Brain microvascular endothelial cell (primary cell): ENCODE measurements at regions not wholly inside any gene's neighbourhood (a gene's known extent, or its start where the extent isn't known, plus 50 kb on each side); places are given as distances from the start of the nearest gene placed in this dataset.

Experiments used
- DNase-seq: peaks from one replicate; pipeline ENCODE4 v3.0.0-alpha.2; 2020
- H3K27ac ChIP-seq: fragments of 250-450 bp; sonication (Bioruptor Pico); 2 replicates; pipeline ENCODE4 v1.5.1; 2020; ENCODE audit warnings: mild to moderate bottlenecking, moderate library complexity
- H3K27me3 ChIP-seq: fragments of 250-450 bp; sonication (Bioruptor Pico); replicated peaks from 2 replicates; pipeline ENCODE4 v1.5.1; 2020; ENCODE audit warnings: mild to moderate bottlenecking
- H3K36me3 ChIP-seq: fragments of 250-450 bp; sonication (Bioruptor Pico); replicated peaks from 2 replicates; pipeline ENCODE4 v1.5.1; 2020; ENCODE audit warnings: mild to moderate bottlenecking
- H3K4me3 ChIP-seq: 2 replicates; pipeline ENCODE4 v1.5.1; 2011; ENCODE audit warnings: low read depth, mild to moderate bottlenecking, control low read depth, low read length, moderate library complexity
- in situ Hi-C: cut with HindIII; loops from 2 replicates; pipeline ENCODE4 v1.10.0; 2017; ENCODE audit warnings: low sequenced_read_pairs, low pct_ligation_motif_present
- TF ChIP-seq, protein P1 (sequence below): IDR thresholded peaks from 2 replicates; pipeline ENCODE4 v1.5.1; 2011; ENCODE audit warnings: low read depth, mild to moderate bottlenecking, moderate library complexity, low read length, control low read depth, inconsistent platforms; ENCODE audit errors: missing control alignments

DNA sequence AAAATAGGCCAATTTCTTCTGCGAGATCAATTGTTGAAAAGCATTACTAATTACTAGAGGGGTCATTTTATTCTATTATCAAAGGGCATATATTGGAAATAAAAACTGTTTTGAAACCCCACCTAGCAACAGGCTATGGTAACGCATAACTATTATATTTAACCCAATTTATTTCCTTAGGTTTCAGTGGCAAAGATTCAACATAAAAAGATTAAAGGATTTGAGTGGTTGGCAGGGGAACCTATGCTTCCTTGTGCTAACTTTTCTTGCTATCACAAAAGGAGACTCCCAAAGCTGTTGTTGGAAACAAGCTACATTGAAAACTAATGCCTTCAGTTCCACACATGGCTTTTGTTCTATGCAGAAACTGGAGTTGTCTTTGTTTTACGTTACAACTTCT is 166.9 kb upstream of the KLF3 start:
- TF ChIP-seq, protein P1, sequence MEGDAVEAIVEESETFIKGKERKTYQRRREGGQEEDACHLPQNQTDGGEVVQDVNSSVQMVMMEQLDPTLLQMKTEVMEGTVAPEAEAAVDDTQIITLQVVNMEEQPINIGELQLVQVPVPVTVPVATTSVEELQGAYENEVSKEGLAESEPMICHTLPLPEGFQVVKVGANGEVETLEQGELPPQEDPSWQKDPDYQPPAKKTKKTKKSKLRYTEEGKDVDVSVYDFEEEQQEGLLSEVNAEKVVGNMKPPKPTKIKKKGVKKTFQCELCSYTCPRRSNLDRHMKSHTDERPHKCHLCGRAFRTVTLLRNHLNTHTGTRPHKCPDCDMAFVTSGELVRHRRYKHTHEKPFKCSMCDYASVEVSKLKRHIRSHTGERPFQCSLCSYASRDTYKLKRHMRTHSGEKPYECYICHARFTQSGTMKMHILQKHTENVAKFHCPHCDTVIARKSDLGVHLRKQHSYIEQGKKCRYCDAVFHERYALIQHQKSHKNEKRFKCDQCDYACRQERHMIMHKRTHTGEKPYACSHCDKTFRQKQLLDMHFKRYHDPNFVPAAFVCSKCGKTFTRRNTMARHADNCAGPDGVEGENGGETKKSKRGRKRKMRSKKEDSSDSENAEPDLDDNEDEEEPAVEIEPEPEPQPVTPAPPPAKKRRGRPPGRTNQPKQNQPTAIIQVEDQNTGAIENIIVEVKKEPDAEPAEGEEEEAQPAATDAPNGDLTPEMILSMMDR = no peak
- H3K27ac ChIP-seq = no peak overlapping the region
- no peak overlapping the region for H3K4me3 ChIP-seq
- in situ Hi-C loops = no loop called here
- H3K36me3 ChIP-seq = no peaks in the 10 kb centered on the region
- DNase-seq = no peak
- no peaks in the 10 kb centered on the region for H3K27me3 ChIP-seq

DNA sequence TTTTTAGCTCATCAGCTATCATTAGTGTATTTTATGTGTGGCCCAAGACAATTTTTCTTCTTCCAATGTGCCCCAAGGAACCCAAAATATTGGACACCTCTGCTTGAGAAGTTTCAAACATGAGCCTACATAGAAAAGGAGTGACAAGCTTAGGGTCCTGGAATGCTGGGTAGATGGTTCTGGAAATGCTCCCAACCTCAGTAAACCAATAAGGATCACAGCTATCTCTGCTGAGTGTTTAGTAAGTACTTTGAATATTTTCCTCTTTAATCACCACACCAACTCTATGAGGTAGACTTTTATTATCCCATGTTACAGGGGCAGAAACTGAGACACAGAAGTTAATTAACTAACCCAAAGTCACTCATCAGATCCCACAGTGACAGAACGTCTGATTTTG is 164.9 kb upstream of the KLF3 start:
- TF ChIP-seq, protein P1 = no peak
- no peaks in the 10 kb centered on the region for H3K36me3 ChIP-seq
- H3K4me3 ChIP-seq = no peak overlapping the region
- no peak overlapping the region for H3K27ac ChIP-seq
- in situ Hi-C loops = no loop called here
- DNase-seq = no peak
- no peaks in the 10 kb centered on the region for H3K27me3 ChIP-seq

DNA sequence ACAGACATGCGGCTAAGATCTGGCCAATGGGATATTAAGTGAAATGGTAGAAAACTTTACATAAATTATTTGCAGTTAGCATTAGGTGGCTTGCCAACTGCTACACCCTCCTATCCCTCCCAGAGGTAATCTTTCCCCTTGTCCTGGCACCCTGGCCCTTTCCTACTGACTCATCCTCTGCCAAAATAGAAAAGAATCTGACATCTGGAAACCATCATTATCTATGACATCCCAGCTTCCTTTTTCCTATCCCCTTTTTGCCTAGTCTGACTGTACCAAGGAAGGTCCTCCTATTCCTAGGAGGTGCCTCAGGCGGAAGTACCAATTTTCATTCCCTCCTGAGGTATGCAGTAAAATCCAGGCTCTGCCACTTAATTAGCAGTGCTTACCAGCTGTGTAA is 163.6 kb upstream of the KLF3 start:
- in situ Hi-C loops = no loop called here
- H3K36me3 ChIP-seq = no peaks in the 10 kb centered on the region
- DNase-seq = no peak
- H3K27me3 ChIP-seq = no peaks in the 10 kb centered on the region
- TF ChIP-seq, protein P1 = no peak
- no peak overlapping the region for H3K4me3 ChIP-seq
- no peak overlapping the region for H3K27ac ChIP-seq

DNA sequence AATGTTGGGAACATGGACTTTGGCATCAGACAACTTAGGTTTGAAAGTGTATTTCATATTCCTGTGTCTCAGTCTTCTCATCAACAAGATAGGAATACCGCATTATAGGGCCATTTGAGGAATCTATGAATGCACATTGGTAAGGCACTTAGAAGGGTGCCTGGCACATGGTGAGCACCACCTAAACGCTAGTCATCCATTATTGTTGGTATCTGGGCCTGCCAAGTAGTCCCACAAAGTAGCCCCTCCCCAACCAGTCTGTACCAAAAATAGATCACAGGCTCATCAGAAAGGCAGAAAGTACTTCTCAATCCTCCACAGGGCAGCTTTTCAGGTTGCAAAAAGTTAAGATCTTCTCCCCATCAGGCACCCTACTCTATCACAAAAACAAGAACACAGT is 162.3 kb upstream of the KLF3 start:
- TF ChIP-seq, protein P1 = no peak
- no peaks in the 10 kb centered on the region for H3K27me3 ChIP-seq
- in situ Hi-C loops = no loop called here

GRCh38 chr4:38503689-38504395 is 160.2 kb upstream of the KLF3 start:
- Histone ChIP-seq H3K27ac (no peak overlapping the region), H3K36me3 (no peaks in the 10 kb centered on the region), H3K4me3 (no peak overlapping the region), H3K27me3 (no peaks in the 10 kb centered on the region)
- no peak for DNase-seq
- TF ChIP-seq, protein P1 = no peak
- in situ Hi-C loops = no loop called here

More for the DNA sequence above, 162.3 kb upstream of the KLF3 start:
- DNase-seq = no peak
- Histone ChIP-seq H3K4me3 (no peak overlapping the region), H3K36me3 (no peaks in the 10 kb centered on the region), H3K27ac (no peak overlapping the region)

DNA sequence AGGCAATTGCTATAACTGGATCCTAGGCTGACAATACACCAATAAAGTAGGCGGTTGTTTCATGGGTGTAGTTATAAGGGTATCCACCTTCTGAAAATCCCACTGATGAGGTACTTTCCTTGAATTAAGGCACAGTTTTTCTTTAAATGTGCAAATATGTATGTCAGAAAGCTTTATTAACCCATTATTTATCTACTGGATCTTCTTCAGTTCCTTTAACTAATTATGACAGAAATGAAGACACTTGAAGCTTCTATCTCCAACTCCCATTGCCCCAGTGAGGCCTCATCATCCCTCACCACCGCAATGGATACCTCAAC is 159.6 kb upstream of the KLF3 start:
- Histone ChIP-seq H3K36me3 (no peaks in the 10 kb centered on the region), H3K27me3 (no peaks in the 10 kb centered on the region), H3K4me3 (no peak overlapping the region), H3K27ac (no peak overlapping the region)
- DNase-seq = no peak
- TF ChIP-seq, protein P1 = no peak
- in situ Hi-C loops = no loop called here
